HG03064 (cell line): ENCODE measurements at regions not wholly inside any gene's neighbourhood (a gene's known extent, or its start where the extent isn't known, plus 50 kb on each side); places are given as distances from the start of the nearest gene placed in this dataset.
A peak's percentile ranks its signal among the peaks of the same experiment; 100 is the strongest.

ENCODE experiments used
- ATAC-seq: cut with Tn5 transposase; IDR thresholded peaks from one replicate; pipeline ENCODE4 v1.9.1; 2021; ENCODE audit warnings: low read depth; ENCODE audit not compliant: unreplicated experiment

GRCh38 chr2:211049321-211050018, 493.1 kb downstream of the CPS1 start:
- ATAC-seq: no peak

- no peak for ATAC-seq
Observed at GRCh38 chr2:211055438-211055837, 499.0 kb downstream of the CPS1 start.

- no peak for ATAC-seq
Observed at GRCh38 chr2:211061612-211062296, 505.4 kb downstream of the CPS1 start.

GRCh38 chr2:211062297-211062612, 505.9 kb downstream of the CPS1 start:
- ATAC-seq: no peak

- ATAC-seq: no peak
Observed at GRCh38 chr2:211067029-211067428, 510.6 kb downstream of the CPS1 start.

GRCh38 chr2:211068108-211068780, 511.8 kb downstream of the CPS1 start:
- ATAC-seq: no peak

- no peak for ATAC-seq
Observed at GRCh38 chr2:211070547-211070946, 514.1 kb downstream of the CPS1 start.

GRCh38 chr2:211077216-211077767, 520.9 kb downstream of the CPS1 start:
- no peak for ATAC-seq

- ATAC-seq: no peak
Observed at GRCh38 chr2:211084352-211084751, 528.0 kb downstream of the CPS1 start.

GRCh38 chr2:211085056-211085680, 528.8 kb downstream of the CPS1 start:
- peak; percentile 56 for ATAC-seq

- no peak for ATAC-seq
Observed at GRCh38 chr2:211086049-211086448, 529.6 kb downstream of the CPS1 start.

GRCh38 chr2:211089127-211089526, 532.7 kb downstream of the CPS1 start:
- ATAC-seq: no peak

- no peak for ATAC-seq
Observed at GRCh38 chr2:211093743-211094303, 537.4 kb downstream of the CPS1 start.

GRCh38 chr2:211103989-211104388, 547.6 kb downstream of the CPS1 start:
- no peak for ATAC-seq

- no peak for ATAC-seq
Observed at GRCh38 chr2:211113334-211114175, 557.2 kb downstream of the CPS1 start.

- no peak for ATAC-seq
Observed at GRCh38 chr2:211114826-211115455, 558.5 kb downstream of the CPS1 start.

GRCh38 chr2:211117026-211117425, 560.6 kb downstream of the CPS1 start:
- ATAC-seq: no peak

- no peak for ATAC-seq
Observed at GRCh38 chr2:211126256-211126655, 569.9 kb downstream of the CPS1 start.

- ATAC-seq: no peak
Observed at GRCh38 chr2:211127501-211127900, 571.1 kb downstream of the CPS1 start.
